ENCODE measurements at regions not wholly inside any gene's neighbourhood (a gene's known extent, or its start where the extent isn't known, plus 50 kb on each side); places are given as distances from the start of the nearest gene placed in this dataset.

- no peak for DNase-seq
Observed at GRCh38 chr6:113170454-113170853, 686.7 kb upstream of the MARCKS start.

- DNase-seq: no peak
Observed at GRCh38 chr6:113171882-113172281, 685.3 kb upstream of the MARCKS start.

GRCh38 chr6:113172531-113172966, 684.6 kb upstream of the MARCKS start:
- DNase-seq: peak; percentile 20

- no peak for DNase-seq
Observed at GRCh38 chr6:113178349-113178748, 678.8 kb upstream of the MARCKS start.

- DNase-seq: peak; percentile 19
Observed at GRCh38 chr6:113181164-113181563, 676.0 kb upstream of the MARCKS start.

GRCh38 chr6:113182370-113183141, 674.6 kb upstream of the MARCKS start:
- DNase-seq: no peak

GRCh38 chr6:113184291-113184690, 672.9 kb upstream of the MARCKS start:
- no peak for DNase-seq

- no peak for DNase-seq
Observed at GRCh38 chr6:113184736-113185135, 672.4 kb upstream of the MARCKS start.

GRCh38 chr6:113185299-113185698, 671.8 kb upstream of the MARCKS start:
- no peak for DNase-seq

GRCh38 chr6:113187661-113188060, 669.5 kb upstream of the MARCKS start:
- DNase-seq: no peak

GRCh38 chr6:113188962-113189361, 668.2 kb upstream of the MARCKS start:
- no peak for DNase-seq

- DNase-seq: no peak
Observed at GRCh38 chr6:113190170-113190569, 667.0 kb upstream of the MARCKS start.

GRCh38 chr6:113194090-113194489, 663.1 kb upstream of the MARCKS start:
- no peak for DNase-seq

- DNase-seq: peak; percentile 34
Observed at GRCh38 chr6:113202852-113203714, 654.1 kb upstream of the MARCKS start.

- DNase-seq: no peak
Observed at GRCh38 chr6:113203715-113204110, 653.4 kb upstream of the MARCKS start.

GRCh38 chr6:113205553-113205952, 651.6 kb upstream of the MARCKS start:
- DNase-seq: no peak

GRCh38 chr6:113208726-113209125, 648.4 kb upstream of the MARCKS start:
- no peak for DNase-seq

GRCh38 chr6:113209315-113209714, 647.8 kb upstream of the MARCKS start:
- DNase-seq: no peak

- DNase-seq: no peak
Observed at GRCh38 chr6:113211170-113211569, 646.0 kb upstream of the MARCKS start.

- no peak for DNase-seq
Observed at GRCh38 chr6:113219783-113220182, 637.4 kb upstream of the MARCKS start.

GRCh38 chr6:113220832-113221231, 636.3 kb upstream of the MARCKS start:
- no peak for DNase-seq

- no peak for DNase-seq
Observed at GRCh38 chr6:113221850-113222249, 635.3 kb upstream of the MARCKS start.

GRCh38 chr6:113246186-113246585, 611.0 kb upstream of the MARCKS start:
- no peak for DNase-seq

GRCh38 chr6:113248532-113248931, 608.6 kb upstream of the MARCKS start:
- no peak for DNase-seq

Data from NCI-H187 treated with DMSO at 0.1 percent for 48 hours (cell line).